GM12891 (cell line): ENCODE measurements at regions not wholly inside any gene's neighbourhood (a gene's known extent, or its start where the extent isn't known, plus 50 kb on each side); places are given as distances from the start of the nearest gene placed in this dataset.

Experiments used
- PAX5 ChIP-seq: IDR thresholded peaks from 2 replicates; pipeline ENCODE4 v1.6.1; 2011; ENCODE audit warnings: low read length, moderate library complexity, mild to moderate bottlenecking; ENCODE audit not compliant: insufficient read depth, severe bottlenecking
- POLR2A ChIP-seq: IDR thresholded peaks from 2 replicates; pipeline ENCODE4 v1.6.1; 2011; ENCODE audit warnings: low read depth, low read length, control low read depth
- POLR2AphosphoS5 ChIP-seq: IDR thresholded peaks from 2 replicates; pipeline ENCODE4 v1.6.1; 2011; ENCODE audit warnings: low read depth, low read length, control low read depth
- TAF1 ChIP-seq: IDR thresholded peaks from 2 replicates; pipeline ENCODE4 v1.6.1; 2011; ENCODE audit warnings: low read depth, low read length, control low read depth

GRCh38 chr9:97770808-97771372, 73.8 kb upstream of the XPA start:
- TF ChIP-seq POLR2A: no peak
- no peak for TF ChIP-seq POLR2AphosphoS5
- TF ChIP-seq TAF1: no peak
- no peak for TF ChIP-seq PAX5
